Transverse colon (tissue), 4 donors: ENCODE measurements at regions not wholly inside any gene's neighbourhood (a gene's known extent, or its start where the extent isn't known, plus 50 kb on each side); places are given as distances from the start of the nearest gene placed in this dataset.

Source experiments
- DNase-seq: peaks from one replicate; pipeline ENCODE4 v3.0.0-alpha.2; 2019
- H3K27ac ChIP-seq, 4 donors: fragments of 200-600 bp; sonication (generic); 2 replicates each; pipeline ENCODE4 v1.5.1; 2016 to 2018; ENCODE audit warnings: inconsistent platforms in 4 of 4
- H3K27me3 ChIP-seq: fragments of 200-600 bp; sonication (generic); 2 replicates; pipeline ENCODE4 v1.5.1; 2017; ENCODE audit warnings: inconsistent platforms
- H3K36me3 ChIP-seq, 4 donors: fragments of 200-600 bp; sonication (generic); 2 replicates each; pipeline ENCODE4 v1.5.1; 2017 to 2019; ENCODE audit warnings: inconsistent platforms in 4 of 4
- H3K4me1 ChIP-seq, 4 donors: fragments of 200-600 bp; sonication (generic); 2 replicates each; pipeline ENCODE4 v1.5.1; 2017 to 2020; ENCODE audit warnings: inconsistent platforms in 4 of 4
- H3K4me3 ChIP-seq, 4 donors: fragments of 200-600 bp; sonication (generic); 1 replicate in 1 of 4; 2 replicates in 3 of 4; pipeline versions ENCODE4 v1.5.1 to v1.6.1; 2017 to 2019; ENCODE audit warnings: inconsistent platforms in 4 of 4
- H3K9me3 ChIP-seq, 2 donors: fragments of 200-600 bp; sonication (generic); 2 replicates each; pipeline ENCODE4 v1.5.1; 2017 to 2019; ENCODE audit warnings: inconsistent platforms in 2 of 2
- CTCF ChIP-seq, 5 experiments: fragments of 200-600 bp in 3 of 5; fragments of 450-650 bp in 2 of 5; sonication (generic) in 3 of 5; IDR thresholded peaks; 1 replicate in 2 of 5; 2 replicates in 3 of 5; pipeline ENCODE4 v1.5.1; 2016 to 2017; ENCODE audit warnings: antibody characterized with exemption in 5 of 5, inconsistent platforms in 3 of 5, mild to moderate bottlenecking in 2 of 5, moderate library complexity in 1 of 5
- EP300 ChIP-seq: sonication (generic); formaldehyde crosslinking; IDR thresholded peaks from one replicate; pipeline ENCODE4 v1.6.1; 2017; ENCODE audit warnings: antibody characterized with exemption, low read depth
- POLR2A ChIP-seq: fragments of 450-650 bp; IDR thresholded peaks from one replicate; pipeline ENCODE4 v1.6.1; 2016; ENCODE audit warnings: antibody characterized with exemption, mild to moderate bottlenecking, moderate library complexity
- POLR2AphosphoS5 ChIP-seq, 3 donors: sonication (generic); formaldehyde crosslinking; IDR thresholded peaks; one replicate each; pipeline ENCODE4 v1.6.1; 2016; ENCODE audit warnings: antibody characterized with exemption in 3 of 3
- WGBS, 2 donors: methylation state at CpG; one replicate each; pipeline ENCODE4 v1.1.5; 2018; ENCODE audit warnings: low coverage in 1 of 2; 5-methylcytosine and 5-hydroxymethylcytosine counted together
- in situ Hi-C, 4 donors: fragments of 200-750 bp; cut with MboI; loops; one replicate each; pipeline versions ENCODE4 v1.15.0 to v1.15.1; 2017; ENCODE audit warnings: low sequenced_read_pairs in 3 of 4, low pct_ligation_motif_present in 1 of 4, low pct_unique_long_range_greater_than_20kb in 1 of 4
- intact Hi-C: fragments of 100-400 bp; cut with DNase I; formaldehyde crosslinking; loops from one replicate; pipeline ENCODE4 v1.15.1; 2023; ENCODE audit warnings: low total_unique reads

GRCh38 chr6:168866534-168866933 lies 387.1 kb downstream of the THBS2 start:
- TF ChIP-seq CTCF (IDR thresholded peaks at IDR 0.05) (no peak), POLR2A (no peak), EP300 (no peak), POLR2AphosphoS5 (IDR thresholded peaks at IDR 0.05) (no peak)
- 61% methylated on average over 5 of the region's 5 CpGs; no CpG with 5 or more reads in 1 of the 2 donors for WGBS, 2 donors
- Histone ChIP-seq H3K27me3 (no peaks in the 10 kb centered on the region), H3K4me1 (no peaks in the 10 kb centered on the region), H3K9me3 (no peaks in the 10 kb centered on the region), H3K4me3 (no peak overlapping the region), H3K36me3 (no peaks in the 10 kb centered on the region), H3K27ac (no peak overlapping the region)
- DNase-seq, result no peak
- in situ Hi-C loops (no loop called here), intact Hi-C loops (no loop called here)

- TF ChIP-seq POLR2A, result no peak
- no peak for TF ChIP-seq CTCF (IDR thresholded peaks at IDR 0.05)
- no peak for TF ChIP-seq POLR2AphosphoS5 (IDR thresholded peaks at IDR 0.05)
- no peak for TF ChIP-seq EP300
- intact Hi-C loops (no loop called here), in situ Hi-C loops (no loop called here)
- Histone ChIP-seq H3K36me3 (no peaks in the 10 kb centered on the region), H3K4me3 (no peak overlapping the region), H3K9me3 (no peaks in the 10 kb centered on the region), H3K27ac (no peak overlapping the region), H3K4me1 (no peaks in the 10 kb centered on the region), H3K27me3 (no peaks in the 10 kb centered on the region)
- DNase-seq, result no peak
- 89 to 96% methylated on average over 2 to 4 of the region's 4 CpGs for WGBS, 2 donors
Measured at GRCh38 chr6:168865522-168865921, 388.1 kb downstream of the THBS2 start.

- no peak overlapping the region for H3K4me3 ChIP-seq
- no peaks in the 10 kb centered on the region for H3K36me3 ChIP-seq
- intact Hi-C loops, result no loop called here
- H3K27me3 ChIP-seq, result no peaks in the 10 kb centered on the region
- no peaks in the 10 kb centered on the region for H3K9me3 ChIP-seq
- TF ChIP-seq EP300 (no peak), POLR2AphosphoS5 (IDR thresholded peaks at IDR 0.05) (no peak), POLR2A (no peak), CTCF (IDR thresholded peaks at IDR 0.05) (no peak)
- H3K27ac ChIP-seq, result no peak overlapping the region
- in situ Hi-C loops, result no loop called here
- DNase-seq, result no peak
- H3K4me1 ChIP-seq, result no peaks in the 10 kb centered on the region
- WGBS, 2 donors, result 82 to 87% methylated on average over 6 to 7 of the region's 7 CpGs
Measured at GRCh38 chr6:168864541-168865460, 388.8 kb downstream of the THBS2 start.

- Histone ChIP-seq H3K27me3 (no peaks in the 10 kb centered on the region), H3K9me3 (no peaks in the 10 kb centered on the region), H3K4me3 (no peak overlapping the region), H3K27ac (no peak overlapping the region), H3K36me3 (no peaks in the 10 kb centered on the region), H3K4me1 (no peaks in the 10 kb centered on the region)
- intact Hi-C loops (no loop called here), in situ Hi-C loops (no loop called here)
- no peak for TF ChIP-seq EP300
- TF ChIP-seq POLR2A, result no peak
- TF ChIP-seq CTCF (IDR thresholded peaks at IDR 0.05), result no peak
- TF ChIP-seq POLR2AphosphoS5 (IDR thresholded peaks at IDR 0.05), result no peak
- 83 to 89% methylated on average over 4 of the region's 4 CpGs for whole genome bisulfite sequencing, 2 donors
- DNase-seq, result no peak
Measured at GRCh38 chr6:168863467-168863866, 390.2 kb downstream of the THBS2 start.
